ENCODE measurements at regions not wholly inside any gene's neighbourhood (a gene's known extent, or its start where the extent isn't known, plus 50 kb on each side); places are given as distances from the start of the nearest gene placed in this dataset.

DNA sequence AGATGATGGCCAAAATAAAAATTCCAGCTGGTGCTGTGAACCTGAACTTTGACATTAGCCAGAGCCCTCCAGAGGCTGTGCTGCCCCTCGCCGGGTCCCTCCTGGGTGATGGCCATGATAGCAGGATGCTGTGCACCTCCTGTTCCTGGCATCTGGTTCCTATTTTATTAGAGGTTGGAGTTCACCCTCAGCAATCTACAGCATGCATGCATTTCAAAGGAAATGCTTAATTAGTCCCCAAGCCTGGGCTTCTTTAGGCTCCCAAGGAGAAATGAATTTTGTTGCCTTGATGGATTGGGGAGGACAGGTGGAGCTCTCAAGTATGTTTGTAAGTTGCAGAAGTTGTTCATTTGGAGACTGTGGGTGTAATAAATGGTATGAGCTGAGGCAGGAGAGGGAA, 166.9 kb downstream of the GLI2 start:
- DNase-seq: no peak

DNA sequence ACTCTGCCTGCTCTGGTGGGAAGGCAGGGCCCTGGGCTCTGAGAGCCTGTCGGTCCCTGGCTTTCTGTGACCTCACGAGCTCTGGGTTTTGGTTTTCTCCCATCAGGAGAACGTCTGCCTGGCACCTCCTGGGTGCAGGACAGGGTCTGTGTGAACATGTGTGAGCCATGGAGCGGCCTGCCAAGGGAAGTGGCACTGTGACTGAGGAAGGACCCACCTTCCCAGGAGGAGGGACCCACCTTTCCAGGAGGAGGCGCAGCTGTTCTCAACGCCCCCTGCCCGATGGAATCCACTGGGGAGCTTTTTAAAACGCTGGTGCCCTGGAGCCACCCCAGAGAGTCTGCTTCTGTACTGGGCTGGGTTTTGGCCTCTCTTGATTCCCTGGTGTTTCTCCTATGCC, 168.7 kb downstream of the GLI2 start:
- no peak for DNase-seq

DNA sequence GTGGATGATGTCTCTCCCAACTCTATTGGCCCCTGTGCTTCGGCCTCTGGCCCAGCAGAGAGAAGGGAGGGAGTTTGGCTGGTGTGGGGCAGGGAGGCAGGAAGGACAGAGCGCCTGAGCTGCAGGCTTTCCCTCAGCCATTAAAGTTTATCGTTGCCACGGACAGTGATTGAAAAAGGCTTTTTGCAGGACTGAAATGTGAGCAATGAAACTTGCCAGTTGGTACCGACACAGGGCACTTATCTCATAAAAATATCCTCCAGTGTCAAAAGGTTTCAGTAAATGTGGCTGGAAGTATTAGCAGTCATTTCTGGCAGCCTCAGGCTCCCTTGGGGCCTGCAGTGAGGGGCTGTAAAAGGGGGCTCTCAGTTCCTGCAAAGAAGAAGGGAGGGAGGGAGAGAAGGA, 169.2 kb downstream of the GLI2 start:
- DNase-seq: no peak

DNA sequence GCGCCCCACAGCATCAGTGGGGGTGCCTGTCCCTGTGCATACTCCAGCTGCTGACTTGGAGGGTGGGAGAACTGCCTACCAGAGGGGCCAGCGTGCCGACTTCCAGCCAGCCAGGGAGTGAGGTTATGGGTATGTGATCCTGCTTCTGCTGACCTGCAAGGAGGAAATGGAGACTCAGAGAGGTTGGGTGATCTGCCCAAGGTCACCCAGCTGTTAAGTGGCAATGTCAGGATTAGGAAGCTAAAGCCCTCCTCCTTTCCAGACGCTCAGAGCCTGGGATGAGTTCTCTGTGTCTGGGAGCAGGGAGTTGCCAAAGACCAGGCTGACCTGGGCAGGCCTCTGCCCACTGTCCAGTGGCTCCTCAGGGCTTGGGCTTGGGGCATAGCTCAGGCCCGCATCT, 169.6 kb downstream of the GLI2 start:
- DNase-seq: no peak

DNA sequence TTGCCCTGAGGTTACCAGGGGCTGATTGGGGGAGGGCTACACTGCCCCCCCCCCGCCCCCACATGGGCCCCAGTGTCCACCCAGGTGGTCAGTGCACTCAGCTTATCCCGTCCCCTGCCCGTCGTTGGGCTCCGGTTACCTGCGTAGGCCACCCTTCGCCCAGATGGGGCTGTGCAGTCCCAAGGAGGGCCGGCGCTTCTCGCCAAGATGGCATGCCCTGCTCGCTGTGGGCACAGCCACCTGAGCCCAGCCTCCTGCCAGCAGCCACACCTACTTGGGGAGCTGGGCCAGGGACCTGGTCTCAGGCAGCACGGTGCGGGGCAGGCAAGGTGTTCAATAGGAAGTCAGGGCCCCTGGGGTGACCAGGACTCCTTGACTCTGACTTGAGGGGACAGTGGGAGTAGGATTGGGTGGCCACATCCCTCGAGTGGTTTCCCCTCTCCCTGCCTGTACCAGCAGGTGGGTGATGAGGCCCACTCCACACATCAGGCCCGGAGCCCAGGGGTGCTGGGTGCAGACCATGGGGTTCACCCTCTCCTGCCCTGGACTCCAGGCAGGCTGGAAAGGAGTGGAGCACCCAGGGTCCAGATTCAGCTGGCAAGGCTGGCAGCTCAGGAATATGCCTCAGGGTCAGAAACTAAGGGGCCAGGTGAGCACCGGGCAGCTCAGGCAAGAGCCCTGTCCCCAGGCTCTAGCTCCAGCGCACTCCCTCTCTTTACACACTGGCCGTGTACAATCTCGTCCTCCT, 170.3 kb downstream of the GLI2 start:
- DNase-seq: no peak

DNA sequence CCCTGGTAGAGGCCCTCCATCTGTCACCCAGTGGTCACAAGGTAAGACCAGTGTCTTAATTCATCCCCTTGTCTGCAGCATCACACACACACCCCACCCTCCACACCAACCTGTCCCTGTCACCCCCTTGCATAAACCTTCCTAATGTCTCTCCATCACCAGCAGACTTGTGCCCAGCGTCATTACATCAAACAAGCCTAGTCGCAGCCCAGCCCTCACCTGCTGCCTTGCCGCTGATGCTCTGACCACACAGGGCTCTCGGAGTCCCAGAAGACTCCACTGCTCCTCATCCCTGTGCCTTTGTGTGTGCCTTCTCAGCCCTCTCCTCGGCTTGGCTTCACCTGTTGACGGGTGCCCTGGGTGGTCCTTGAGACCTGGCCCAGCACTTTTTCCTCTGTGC, 171.2 kb downstream of the GLI2 start:
- no peak for DNase-seq

DNA sequence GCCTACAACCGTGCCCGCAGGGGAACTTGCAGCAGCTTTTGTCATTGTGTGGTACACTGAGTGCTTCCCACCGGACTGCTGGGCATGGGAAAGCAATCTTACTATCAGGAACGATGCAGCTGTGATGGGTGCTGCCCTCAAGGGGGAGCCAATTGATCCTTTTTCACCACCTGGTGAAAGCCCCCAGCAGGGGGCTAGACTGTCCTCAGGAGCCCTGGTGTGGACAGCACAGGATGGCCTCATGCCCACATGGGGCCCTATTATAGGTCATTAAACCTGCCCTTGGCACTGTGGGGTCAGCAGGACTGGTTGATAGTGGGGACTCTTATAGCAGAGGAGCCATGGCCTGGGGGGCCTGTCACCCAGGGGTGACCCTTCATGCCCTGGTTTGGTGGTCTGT, 172.2 kb downstream of the GLI2 start:
- no peak for DNase-seq

DNA sequence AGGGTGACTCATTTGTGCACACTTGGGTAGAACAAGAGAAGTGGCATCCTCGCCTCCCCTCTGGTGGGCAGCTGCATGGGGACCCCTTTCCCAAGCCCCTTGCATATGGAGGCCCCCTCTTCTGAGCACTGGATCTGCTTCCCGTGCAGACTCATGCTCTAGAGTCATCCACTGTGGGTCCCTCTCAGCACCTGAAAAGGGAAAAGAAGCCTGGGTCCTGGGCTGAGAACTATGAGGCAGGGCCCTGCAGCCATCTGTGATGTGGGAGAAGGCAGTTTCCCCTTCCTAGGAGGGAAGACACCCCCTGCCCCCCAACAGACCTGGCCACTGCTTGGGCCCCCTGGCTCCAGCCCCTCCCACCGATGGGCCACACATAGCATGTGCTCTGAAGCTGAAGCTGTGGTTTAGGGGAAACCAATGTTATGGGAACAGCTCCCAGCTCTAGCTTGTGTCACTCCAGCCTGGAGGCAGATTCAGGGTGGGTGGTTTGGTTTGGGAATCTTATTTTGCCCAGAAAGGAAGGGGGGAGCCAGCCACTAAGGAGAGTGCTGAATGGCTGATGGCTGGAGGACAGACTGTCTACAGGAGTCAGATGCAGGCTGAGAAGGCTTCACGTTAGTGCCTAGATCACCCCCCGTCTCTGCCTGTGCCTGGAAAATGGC, 172.8 kb downstream of the GLI2 start:
- no peak for DNase-seq

DNA sequence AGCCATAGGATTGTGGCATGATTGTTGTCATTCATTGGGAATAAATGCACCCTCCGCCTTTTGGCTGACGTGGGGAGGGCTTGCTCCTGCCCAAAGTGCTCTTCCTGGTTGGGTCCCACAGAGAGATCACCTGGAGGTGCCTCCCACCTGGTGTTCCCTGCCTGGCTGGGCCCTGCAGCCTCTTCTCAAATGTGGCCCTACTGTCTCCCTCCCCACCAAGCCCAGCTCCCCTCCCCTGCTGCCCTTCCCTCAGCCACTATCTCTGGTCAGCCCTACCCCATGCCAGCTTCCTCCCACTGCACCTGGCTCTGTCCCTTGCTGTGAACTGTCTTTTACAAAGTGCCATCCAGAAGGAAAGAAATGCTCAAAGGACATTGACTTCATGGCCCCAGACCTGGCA, 173.4 kb downstream of the GLI2 start:
- DNase-seq: no peak

DNA sequence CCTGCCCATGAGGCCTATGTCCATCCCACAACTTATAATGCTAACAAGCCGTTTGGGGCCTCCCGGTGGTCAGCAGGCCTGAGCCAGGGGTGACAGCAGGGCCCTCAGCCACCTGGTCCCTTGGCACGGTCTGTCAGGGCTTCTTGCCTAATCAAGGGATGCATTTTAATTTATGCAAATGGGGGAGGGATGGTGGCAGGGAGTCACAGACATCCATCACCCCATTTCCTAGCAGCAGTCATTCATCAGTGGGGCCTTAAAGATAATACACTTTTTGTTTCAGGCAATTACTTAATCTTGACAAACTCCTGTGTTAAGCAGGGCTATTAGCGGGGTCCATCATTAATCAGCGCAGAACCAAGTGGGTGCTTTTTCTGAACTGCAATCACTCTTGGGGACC, 174.5 kb downstream of the GLI2 start:
- no peak for DNase-seq

DNA sequence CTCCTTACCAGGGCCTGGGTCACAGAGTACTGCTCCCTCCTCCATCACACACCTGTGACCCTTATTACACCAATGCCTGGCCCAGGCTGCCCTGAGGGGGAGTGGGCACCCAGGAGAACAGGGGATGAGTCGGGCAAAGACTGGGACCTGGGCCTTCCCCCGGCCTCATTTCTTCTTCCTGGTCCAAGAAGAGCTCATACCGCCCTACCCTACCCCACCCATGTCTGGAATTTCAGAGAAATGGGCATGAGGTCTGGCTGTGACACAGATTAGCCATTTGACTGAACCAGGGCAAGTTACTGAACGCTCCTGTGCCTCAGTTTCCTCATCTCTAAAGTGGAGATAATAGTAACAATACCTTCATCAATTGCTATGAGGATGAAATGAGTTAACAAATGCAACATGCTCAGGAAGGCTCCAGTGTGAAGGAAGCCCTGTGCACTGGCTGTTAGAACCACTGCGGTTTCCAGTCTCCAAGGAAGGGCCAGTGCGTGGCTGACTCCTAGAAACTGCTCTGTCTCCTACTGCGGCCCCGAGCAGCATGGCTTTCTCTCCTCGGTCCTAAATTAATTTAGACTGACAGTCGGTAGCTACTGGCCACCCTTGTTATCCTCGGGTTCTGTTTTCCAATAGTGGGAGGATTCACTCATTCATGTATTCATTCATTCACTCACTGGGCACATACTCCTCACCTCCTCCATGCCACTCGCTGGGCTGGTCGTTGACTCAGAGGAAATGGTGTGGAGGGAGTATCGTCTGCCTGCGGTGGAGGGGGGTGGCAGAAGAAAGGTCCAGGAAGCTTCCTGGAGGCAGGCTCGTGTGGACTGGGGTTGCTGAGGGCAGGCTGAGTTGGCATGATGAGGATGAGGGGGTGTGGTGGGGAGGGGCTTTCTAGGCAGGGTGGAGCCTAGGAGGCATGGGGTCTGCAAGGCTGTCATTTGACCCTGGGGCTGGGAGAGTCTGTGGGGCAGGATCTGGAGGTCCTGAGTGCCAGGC, 175.6 kb downstream of the GLI2 start:
- DNase-seq: no peak

DNA sequence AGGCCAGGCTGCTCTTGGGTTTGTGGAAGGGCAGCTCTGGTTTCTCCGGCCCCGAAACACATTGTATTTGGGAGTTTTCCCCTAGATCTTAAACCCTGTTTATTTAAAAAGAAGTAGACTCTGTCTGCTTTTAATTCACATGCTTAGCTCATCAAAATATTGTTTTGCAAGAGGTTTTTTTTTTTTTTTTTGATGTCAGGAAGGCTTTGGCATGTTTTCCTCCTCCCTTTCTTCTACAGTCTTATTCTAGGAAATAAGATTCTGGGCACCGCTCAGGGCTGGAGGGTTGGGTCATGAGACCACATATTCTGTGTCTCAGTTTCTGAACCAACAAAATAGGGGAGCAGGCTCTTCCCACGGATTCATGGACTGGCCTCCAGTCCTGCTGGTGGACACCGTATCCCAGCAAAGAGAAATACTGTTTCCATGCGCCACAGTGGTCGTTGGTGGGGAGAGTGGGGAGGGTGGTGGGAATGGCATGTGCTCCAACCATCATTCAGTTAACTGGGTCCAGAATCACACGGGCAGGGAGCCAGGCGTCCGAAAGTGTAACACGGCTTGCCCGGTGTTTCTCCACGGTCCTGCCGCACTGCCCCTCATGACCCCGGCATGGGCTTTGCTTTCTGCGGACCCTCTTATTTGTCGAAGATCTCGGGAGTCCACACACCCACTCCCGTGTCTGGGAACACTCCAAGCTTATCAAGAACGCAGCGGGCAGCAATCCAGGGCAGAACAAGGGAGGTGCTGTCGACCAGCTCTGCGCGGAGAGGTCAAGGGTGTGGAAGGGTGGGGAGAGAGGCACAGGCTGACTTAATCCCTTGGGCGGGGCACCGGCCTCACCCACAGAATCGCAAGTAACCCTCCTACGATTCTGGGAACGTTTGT, 176.7 kb downstream of the GLI2 start:
- DNase-seq: no peak

DNA sequence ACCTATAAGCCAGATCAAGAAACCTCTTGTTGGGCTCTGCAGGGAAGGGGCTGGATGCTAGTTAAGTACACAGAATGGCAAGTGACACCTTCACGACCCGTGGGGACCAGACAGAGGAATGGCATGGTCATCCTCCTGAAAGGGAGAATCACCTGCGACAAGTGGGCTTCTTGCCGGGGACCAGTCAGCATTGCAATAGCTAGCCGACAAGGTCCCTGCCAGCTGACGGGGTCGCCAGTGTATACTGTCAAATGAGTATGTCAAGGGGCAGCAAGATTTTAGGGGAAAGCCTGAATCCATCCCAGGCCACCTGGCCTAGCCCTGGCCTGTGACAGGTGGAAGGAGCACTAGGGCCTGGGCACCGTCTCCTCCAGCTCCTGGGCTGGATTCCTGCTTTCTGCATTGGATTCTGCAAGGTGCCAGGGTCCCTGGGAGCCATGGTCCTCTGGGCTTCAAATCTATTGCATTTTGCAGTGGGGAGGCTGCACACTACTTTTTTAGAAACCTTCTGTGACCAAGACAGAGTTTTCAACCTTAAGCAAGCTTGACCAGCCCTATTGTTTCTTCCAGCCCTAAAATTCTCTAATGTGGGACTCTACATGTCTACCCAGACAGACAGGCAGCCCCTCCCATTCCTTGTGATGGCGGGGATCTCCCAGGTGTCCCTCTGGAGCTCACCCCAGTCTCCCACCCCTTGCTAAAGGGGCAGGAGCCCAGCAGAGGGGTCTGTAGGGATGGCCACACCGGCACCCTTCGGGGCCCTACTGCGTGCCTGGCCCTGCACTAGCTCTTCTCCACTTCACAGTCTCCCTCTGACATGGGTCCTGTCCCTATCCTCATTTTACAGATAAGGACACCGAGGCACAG, 178.5 kb downstream of the GLI2 start:
- no peak for DNase-seq

DNA sequence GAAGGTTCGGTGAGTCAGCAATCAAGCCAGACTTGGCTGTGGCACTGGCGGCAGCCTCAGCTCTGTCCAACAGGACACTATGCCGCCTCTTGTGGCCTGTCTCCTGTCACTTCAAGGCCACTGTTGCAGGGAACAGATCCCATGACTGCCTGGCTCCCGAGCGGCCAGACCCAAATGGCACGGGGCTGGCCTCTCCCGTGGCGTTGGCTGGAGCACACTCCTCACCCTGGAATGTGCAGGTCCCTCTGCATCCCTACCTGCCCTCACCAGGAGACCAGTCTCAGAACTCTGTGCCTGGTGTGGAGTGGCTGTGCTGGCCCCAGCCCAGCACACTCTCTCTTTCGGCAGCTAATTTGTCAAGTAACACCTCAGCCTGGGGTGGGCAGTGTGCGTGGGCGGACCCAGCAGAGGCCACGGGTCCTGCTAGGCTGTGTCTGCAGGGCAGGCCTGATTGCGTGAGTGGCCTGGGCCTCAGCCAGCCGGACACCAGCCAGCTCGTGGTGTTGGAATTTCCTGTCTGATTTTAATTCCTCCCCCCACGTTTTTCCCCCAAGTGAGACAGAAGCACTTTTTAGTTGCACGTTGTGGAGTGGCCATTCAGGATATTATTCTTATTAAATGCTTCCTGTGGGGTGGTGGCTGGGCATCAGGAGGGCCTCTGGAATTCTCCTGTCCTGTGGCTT, 179.3 kb downstream of the GLI2 start:
- DNase-seq: no peak

DNA sequence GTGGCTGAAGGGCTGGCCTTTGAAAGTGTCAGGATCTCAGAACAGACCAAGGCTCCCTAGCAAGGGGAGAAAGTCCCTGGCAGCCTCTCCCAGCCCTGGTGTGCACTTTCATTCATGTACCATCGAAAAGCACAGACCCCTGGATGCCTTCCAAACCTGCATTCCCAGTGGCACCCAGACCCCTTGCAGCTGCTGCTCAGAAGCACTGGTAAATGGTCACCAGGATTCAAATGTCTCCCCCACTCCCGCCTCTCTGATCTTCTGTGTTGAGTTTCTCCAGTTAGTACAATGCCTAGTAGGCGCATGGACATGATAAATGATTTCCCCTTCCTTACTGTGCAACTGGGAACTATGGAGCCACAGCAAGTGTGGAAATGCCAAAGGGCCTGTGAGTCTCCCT, 180.0 kb downstream of the GLI2 start:
- no peak for DNase-seq

DNA sequence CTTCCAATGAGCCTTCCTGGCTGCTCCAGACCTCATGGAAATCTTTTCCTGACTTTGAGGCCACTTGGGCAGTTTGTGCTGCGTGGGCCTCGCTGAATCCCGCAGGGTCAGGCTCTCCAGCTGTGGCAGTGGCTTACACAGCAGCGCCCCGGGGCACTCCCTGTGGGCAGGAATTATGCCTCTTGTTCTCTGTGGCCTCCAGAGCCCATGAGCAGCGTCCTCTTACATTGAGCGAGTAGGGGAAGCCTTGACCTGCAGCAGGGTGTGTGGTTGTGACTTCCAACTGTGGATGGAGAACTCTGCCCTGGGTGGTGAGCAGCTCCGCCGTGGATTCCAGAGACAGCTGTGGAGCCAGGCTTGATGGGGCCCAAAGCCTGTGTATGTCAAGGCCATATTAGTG, 180.8 kb downstream of the GLI2 start:
- DNase-seq: no peak

DNA sequence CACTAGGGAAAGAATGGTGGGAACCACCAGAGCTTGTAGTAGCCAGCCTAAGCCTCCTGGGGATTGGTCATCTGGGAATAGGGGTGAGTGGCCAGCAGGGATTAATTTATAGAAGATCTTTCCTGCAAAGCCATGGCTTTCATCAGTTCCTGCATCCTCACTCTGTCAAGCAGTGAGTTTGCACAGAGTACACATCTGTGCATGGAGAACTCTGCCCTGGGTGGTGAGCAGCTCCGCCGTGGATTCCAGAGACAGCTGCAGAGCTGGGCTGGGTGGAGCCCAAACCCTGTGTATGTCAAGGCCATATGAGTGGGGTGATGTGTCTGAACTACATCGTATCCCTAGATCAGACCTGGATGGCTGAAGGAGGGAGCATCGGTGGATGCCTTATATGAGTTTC, 182.2 kb downstream of the GLI2 start:
- DNase-seq: no peak

DNA sequence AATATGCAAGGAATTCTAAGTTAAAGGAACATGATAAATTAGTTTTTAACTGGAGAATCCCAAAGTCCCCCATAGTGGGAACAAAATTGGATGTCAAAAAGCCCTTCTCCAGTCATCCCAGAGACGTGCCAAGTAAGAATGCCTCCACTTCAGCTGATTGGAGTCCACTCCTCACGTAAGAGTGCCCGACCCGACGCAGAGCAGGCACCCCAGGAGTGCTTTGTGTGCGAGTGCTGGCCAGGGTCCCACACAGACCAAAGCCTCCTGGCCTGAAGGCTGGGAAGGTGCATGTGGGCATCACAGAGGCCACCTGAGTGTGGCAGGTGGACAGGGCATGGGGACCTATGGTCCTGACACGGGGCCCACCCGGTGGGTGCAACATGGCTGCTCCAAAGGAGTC, 183.5 kb downstream of the GLI2 start:
- no peak for DNase-seq

DNA sequence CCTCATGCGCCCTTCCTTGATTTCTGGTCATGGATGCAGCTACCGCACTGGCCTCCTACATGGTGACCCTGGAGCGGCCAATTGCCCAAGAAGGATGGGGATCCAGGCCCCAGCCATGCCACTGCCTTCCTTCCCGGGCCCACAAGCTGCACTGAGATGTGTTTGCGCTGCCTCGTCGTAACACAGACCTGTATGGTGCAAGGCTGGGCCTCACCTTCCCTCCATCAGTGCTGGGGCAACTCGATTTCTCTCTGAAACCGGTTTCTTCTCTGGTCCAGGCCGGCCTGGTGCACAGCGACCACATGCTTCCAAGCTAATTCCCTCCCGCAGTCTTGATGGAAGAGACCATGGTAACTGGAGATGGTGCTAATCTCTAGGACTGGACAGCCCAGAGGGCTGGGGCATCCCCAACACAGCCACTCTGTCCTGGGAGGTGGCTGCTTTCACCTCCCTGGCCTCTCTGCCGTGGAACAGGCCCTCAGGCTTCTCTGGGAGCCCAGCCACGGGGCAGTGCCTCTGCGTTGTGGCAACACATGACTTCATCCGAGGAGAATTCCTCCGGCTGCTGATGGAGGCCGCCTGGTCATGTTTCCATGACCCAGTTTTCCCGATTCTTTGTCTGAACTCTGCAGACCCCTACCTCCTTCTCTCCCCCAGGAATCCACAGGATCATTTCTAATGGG, 184.2 kb downstream of the GLI2 start:
- no peak for DNase-seq

DNA sequence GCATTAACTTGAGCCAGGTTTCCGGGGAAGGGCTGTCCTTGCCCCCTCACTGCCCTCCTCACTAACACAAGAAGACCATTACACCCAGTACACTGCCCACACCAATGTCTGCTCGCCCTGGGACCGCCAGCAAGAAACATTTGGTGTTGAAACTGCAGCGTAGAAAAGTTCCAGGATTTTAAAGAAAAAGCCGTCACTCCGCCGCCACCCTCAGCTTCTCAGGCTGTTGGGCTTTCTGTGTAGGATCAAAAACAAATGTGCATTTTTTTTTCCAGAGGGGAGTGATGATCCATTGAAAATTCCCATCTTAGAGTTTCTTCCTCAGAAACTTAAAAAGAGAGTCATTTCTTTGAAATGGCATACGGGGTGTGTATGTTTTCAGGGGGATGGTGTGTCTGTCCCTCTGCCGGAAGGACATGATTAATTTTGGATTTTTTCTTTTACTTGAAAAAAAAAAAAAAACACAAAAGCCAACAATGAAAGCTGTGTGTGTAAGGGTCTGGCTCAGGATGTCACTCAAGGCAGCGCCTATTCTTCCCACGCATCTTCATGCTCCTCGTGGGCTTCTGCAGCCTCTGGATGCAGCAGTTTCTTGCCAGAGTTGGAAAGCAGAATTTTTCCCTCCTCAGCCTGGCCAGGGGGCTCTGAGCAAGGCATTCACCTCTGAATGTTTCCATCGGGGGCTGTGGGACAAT, 184.9 kb downstream of the GLI2 start:
- no peak for DNase-seq
